ENCODE measurements at regions not wholly inside any gene's neighbourhood (a gene's known extent, or its start where the extent isn't known, plus 50 kb on each side); places are given as distances from the start of the nearest gene placed in this dataset.

DNA sequence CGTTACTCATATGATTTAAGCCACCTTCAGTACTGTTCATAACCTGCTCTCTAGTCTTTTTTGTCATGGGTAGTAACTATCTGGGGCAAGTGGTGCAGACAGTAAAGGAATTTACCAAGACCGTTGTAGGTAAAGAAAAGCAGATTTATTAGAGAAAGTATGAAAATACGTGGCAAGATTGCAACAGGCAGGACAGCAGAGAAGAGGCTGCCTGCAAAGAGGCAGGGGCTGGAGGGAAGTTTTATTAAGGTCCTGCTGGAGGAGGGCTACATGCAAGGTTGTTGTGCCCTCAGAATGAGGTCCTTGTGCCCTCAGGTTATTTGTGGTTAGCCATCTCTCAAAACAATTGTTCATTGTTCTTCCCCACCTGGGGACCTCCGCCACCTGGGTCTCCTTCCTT lies 444.3 kb downstream of the BCKDHB start (continued):
- TF ChIP-seq PBX3 (IDR thresholded peaks at IDR 0.05) (no peak), YY1 (IDR thresholded peaks at IDR 0.05; ENCODE audit: low read depth) (no peak)

DNA sequence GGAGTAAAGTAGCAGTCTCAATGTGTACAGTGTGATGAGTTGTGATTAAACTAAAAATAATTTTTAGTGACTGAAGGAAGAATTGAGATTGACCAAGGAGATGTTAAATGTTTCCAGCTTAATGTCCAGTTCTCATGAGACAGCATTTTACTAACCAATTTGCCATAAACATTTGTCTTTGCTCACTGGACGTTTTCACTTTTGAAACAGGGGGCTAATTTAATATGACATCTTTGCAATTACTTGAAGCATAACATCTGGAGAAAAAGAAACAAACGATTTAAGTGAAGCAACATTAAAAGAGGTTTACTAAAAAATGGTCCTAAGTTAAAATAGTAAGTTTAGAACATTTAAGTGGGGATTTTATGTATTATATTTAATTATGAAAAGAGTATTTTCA lies 443.8 kb downstream of the BCKDHB start:
- H3K4me3 ChIP-seq (ENCODE audit: low read depth in 2 of 2, low read length in 1 of 2), result no peak overlapping the region
- POLR2A ChIA-PET, result no interaction called here
- WGBS (ENCODE audit: low lambda C conversion rate), result 54% methylated on average over 2 of the region's 2 CpGs
- no peaks in the 10 kb centered on the region for H3K36me3 ChIP-seq (replicated peaks in 1 of 2; ENCODE audit: control insufficient read depth in 1 of 2, insufficient read depth in 2 of 2, low read length in 1 of 2)
- CTCF ChIA-PET, result no interaction called here
- no peak overlapping the region for H2AFZ ChIP-seq (ENCODE audit: low read depth)
- H3K9me2 ChIP-seq, result no peaks in the 10 kb centered on the region
- H3K4me2 ChIP-seq, result no peak overlapping the region
- H3K4me1 ChIP-seq (ENCODE audit: control insufficient read depth in 1 of 2, insufficient read depth in 2 of 2, low read depth in 1 of 2, low read length in 1 of 2), result peaks cover 0 to 16% of the 10 kb centered on the region in 2 experiments; a peak in 1 of 4 replicates
- no peak overlapping the region for H3K27ac ChIP-seq (ENCODE audit: low read depth in 2 of 2, low read length in 1 of 2)
- no peaks in the 10 kb centered on the region for H4K20me1 ChIP-seq (ENCODE audit: insufficient read depth)
- TF ChIP-seq JUND (IDR thresholded peaks at IDR 0.05), result no peak
- no peak for TF ChIP-seq RAD21 (IDR thresholded peaks at IDR 0.05; ENCODE audit: low read length)
- no peak for TF ChIP-seq FOSL2 (IDR thresholded peaks at IDR 0.05; ENCODE audit: borderline replicate concordance, low read depth)
- TF ChIP-seq GATA2 (CRISPR knock-in tag; IDR thresholded peaks at IDR 0.05), result no peak
- TF ChIP-seq EP300 (IDR thresholded peaks at IDR 0.05; ENCODE audit: borderline replicate concordance in 1 of 2, low read depth in 1 of 2, low read length in 1 of 2), result no peak
- TF ChIP-seq, protein P1, sequence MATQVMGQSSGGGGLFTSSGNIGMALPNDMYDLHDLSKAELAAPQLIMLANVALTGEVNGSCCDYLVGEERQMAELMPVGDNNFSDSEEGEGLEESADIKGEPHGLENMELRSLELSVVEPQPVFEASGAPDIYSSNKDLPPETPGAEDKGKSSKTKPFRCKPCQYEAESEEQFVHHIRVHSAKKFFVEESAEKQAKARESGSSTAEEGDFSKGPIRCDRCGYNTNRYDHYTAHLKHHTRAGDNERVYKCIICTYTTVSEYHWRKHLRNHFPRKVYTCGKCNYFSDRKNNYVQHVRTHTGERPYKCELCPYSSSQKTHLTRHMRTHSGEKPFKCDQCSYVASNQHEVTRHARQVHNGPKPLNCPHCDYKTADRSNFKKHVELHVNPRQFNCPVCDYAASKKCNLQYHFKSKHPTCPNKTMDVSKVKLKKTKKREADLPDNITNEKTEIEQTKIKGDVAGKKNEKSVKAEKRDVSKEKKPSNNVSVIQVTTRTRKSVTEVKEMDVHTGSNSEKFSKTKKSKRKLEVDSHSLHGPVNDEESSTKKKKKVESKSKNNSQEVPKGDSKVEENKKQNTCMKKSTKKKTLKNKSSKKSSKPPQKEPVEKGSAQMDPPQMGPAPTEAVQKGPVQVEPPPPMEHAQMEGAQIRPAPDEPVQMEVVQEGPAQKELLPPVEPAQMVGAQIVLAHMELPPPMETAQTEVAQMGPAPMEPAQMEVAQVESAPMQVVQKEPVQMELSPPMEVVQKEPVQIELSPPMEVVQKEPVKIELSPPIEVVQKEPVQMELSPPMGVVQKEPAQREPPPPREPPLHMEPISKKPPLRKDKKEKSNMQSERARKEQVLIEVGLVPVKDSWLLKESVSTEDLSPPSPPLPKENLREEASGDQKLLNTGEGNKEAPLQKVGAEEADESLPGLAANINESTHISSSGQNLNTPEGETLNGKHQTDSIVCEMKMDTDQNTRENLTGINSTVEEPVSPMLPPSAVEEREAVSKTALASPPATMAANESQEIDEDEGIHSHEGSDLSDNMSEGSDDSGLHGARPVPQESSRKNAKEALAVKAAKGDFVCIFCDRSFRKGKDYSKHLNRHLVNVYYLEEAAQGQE (IDR thresholded peaks at IDR 0.05; ENCODE audit: low read depth, low read length), result no peak
- no peak for TF ChIP-seq FOXM1 (IDR thresholded peaks at IDR 0.05; ENCODE audit: low read depth)
- no peak for TF ChIP-seq POLR2AphosphoS5 (IDR thresholded peaks at IDR 0.05; ENCODE audit: low read depth, low read length)
- TF ChIP-seq USF2 (IDR thresholded peaks at IDR 0.05; ENCODE audit: borderline replicate concordance, low read depth, low read length), result no peak
- TF ChIP-seq CHD2 (IDR thresholded peaks at IDR 0.05; ENCODE audit: low read length, partially characterized antibody), result no peak
- TF ChIP-seq GABPA (IDR thresholded peaks at IDR 0.05; ENCODE audit: low read depth), result no peak
- H3K27me3 ChIP-seq (ENCODE audit: insufficient read depth), result no peaks in the 10 kb centered on the region
- no peak for DNase-seq
- peaks cover 24% of the 10 kb centered on the region for H3F3A ChIP-seq (replicated peaks; ENCODE audit: insufficient read depth)
- H3K9me3 ChIP-seq, result no peaks in the 10 kb centered on the region
- H3K9ac ChIP-seq, result no peak overlapping the region
- H3K79me2 ChIP-seq (ENCODE audit: insufficient read depth), result no peaks in the 10 kb centered on the region
